Kidney capillary endothelial cell (primary cell): ENCODE measurements at regions not wholly inside any gene's neighbourhood (a gene's known extent, or its start where the extent isn't known, plus 50 kb on each side); places are given as distances from the start of the nearest gene placed in this dataset.
"Not testable (repeated sequence)": the region's sequence is repeated elsewhere in the genome, so short reads cannot be mapped to it uniquely, and the experiment has no call there.

Experiments
- DNase-seq: peaks from one replicate; pipeline ENCODE4 v3.0.0-alpha.2; 2018; ENCODE audit warnings: low spot score

DNA sequence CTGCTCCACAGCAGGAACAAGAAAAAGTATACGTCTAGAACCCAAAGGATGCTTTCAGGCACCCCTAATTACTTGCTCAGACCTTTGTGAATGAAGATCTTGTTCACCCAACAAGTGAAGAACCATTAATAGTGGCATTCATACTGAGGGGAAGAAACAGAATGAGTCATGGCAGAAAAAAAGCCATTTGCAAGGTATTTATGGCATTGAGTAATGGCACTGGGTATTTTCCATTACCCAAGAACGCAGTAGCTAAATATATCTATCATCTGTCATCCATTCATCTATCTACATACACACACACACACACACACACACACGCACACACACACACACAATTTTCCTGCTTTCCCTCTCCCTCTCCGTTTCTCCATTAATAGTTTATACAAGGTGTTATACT lies 56.4 kb upstream of the XIRP2 start:
- no peak for DNase-seq

- DNase-seq: no peak
Observed at GRCh38 chr2:166825914-166826313, 62.4 kb upstream of the XIRP2 start.

GRCh38 chr2:166814335-166814734 lies 73.9 kb upstream of the XIRP2 start:
- DNase-seq: no peak

- DNase-seq: no peak
Observed at GRCh38 chr2:166812166-166812891, 76.0 kb upstream of the XIRP2 start.

DNA sequence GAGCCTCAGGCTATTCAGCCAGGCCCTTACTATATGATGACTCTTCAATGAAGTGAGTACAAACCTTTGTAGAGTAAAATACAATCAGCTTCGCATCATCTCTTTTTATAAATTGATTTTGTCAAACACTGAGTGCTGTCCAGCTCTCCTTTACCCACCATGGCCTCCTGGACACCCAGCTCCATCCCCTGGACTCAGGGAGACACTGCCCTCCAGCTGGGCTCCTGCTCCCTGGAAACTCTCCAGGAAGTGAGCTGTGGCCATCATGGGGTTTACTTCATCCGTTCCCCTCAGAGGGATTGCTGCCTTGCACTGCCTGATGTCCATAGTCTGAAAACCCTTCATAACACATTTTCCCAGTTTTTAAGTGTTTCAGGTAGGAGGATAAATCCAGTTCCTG lies 82.5 kb upstream of the XIRP2 start:
- no peak for DNase-seq

GRCh38 chr2:166803373-166804000 lies 84.8 kb upstream of the XIRP2 start:
- DNase-seq: no peak

DNA sequence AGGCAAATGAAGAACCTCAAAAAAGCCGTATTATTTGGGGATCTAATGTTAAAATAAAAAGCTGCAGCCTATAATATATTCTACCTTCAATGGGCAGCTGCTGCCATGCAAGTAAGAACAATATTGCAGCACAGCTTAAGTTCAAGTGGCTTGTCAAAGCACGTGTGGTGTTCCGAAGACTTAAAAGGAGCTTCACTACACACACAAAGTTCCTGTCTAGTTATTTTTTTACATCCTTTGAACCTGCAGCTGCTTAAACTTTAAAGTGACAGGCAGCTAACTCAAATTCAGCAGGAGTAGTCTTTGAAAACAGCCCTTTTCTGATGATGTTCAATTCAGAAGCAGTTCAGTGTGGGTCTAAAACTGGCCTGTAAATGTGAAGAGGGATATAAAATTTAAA lies 85.8 kb upstream of the XIRP2 start:
- no peak for DNase-seq

DNA sequence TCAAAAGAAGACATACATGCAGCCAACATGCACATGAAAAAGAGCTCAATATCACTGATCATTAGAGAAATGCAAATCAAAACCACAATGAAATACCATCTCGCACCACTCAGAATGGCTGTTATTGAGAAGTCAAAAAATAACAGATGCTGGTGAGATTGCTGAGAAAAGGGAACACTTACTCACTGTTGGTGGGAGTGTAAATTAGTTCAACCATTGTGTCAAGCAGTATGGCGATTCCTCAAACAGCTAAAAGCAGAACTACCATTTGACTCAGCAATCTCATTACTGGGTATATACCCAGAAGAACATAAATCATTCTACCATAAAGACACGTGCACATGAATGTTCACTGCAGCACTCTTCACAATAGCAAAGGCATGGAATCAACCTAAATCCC lies 95.5 kb upstream of the XIRP2 start:
- DNase-seq: no peak

GRCh38 chr2:166786707-166787106 lies 101.6 kb upstream of the XIRP2 start:
- DNase-seq: no peak

- DNase-seq: no peak
Observed at GRCh38 chr2:166784296-166784946, 103.9 kb upstream of the XIRP2 start.

- DNase-seq: no peak
Observed at GRCh38 chr2:166775176-166775575, 113.1 kb upstream of the XIRP2 start.

GRCh38 chr2:166773308-166773949 lies 114.9 kb upstream of the XIRP2 start:
- no peak for DNase-seq

- no peak for DNase-seq
Observed at GRCh38 chr2:166768393-166769123, 119.7 kb upstream of the XIRP2 start.

DNA sequence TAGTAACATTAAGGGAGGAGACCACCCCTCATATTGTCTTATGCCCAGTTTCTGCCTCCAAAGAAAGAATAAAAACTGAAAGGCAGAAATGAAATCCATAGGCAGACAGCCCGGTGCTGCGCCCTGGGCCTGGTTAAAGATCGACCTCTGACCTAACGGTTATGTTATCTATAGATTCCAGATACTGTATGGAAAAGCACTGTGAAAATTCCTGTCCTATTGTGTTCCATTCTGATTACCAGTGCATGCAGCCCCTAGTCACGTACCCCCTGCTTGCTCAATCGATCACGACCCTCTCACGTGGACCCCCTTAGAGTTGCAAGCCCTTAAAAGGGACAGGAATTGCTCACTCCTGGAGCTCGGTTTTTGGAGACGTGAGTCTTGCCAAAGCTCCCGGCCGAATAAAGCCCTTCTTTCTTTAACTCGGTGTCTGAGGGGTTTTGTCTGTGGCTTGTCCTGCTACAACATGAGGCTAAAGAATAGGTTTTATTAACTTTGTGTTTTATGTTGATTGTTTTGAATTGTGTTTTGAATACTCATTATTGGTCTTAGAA lies 121.4 kb upstream of the XIRP2 start:
- DNase-seq: not testable (repeated sequence)

DNA sequence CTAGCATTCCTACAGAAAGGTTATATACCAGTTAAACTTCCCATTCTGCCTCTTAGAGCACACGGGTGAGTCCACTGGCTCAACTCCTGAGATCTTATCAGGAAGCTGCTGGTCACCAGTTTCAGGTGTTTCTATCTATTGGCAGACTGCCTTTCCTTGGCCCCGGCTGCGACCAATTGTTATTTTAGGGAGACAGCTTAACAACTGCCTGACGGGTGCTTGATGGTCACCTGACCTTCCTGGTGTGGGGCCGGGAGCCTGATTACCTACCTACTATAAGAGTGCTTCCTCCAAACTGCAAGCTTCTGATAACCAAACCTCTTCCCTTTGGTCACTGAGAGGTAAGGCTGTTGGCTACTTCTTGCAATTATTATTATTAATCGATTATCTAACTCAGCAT lies 122.1 kb upstream of the XIRP2 start:
- DNase-seq: no peak

GRCh38 chr2:166765141-166765540 lies 123.1 kb upstream of the XIRP2 start:
- DNase-seq: no peak

- no peak for DNase-seq
Observed at GRCh38 chr2:166764702-166765101, 123.6 kb upstream of the XIRP2 start.

DNA sequence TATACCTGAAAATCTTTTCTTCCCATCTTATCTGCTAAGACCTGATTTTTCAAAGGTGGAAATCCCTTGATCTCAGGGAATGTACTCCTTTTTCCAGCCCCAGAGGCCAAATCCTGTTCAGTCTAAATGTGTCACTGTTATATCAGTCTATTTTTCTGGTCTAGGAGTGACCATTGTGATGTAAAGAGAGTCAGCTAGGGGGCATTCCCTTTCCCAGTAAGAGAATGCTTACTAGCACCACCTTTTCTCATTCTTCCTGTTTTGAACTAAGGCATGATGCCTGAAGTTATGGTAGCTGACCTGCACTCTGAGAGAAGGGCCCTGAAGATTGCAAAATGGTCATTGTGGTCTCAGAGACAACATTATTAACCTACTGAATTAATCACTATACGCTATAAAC lies 124.1 kb upstream of the XIRP2 start:
- no peak for DNase-seq

- no peak for DNase-seq
Observed at GRCh38 chr2:166762746-166763145, 125.5 kb upstream of the XIRP2 start.

DNA sequence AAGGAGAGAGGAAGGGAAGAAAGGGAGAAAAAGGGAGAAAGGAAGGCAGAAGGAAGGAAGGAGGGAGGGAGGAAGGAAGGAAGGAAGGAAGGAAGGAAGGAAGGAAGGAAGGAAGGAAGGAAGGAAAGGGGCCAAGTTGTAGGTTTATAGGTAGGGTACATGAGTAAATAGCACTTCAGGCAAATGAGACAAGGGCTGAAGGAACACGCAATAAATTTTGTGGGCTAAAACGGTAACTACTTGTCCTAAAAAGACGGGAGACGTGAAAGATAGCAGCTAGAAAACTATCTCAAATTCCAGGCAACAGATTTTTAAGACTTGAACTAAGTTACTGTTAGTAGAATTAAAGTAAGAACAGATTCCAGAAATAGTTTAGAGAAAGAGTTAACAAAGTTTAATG lies 129.3 kb upstream of the XIRP2 start:
- no peak for DNase-seq

DNA sequence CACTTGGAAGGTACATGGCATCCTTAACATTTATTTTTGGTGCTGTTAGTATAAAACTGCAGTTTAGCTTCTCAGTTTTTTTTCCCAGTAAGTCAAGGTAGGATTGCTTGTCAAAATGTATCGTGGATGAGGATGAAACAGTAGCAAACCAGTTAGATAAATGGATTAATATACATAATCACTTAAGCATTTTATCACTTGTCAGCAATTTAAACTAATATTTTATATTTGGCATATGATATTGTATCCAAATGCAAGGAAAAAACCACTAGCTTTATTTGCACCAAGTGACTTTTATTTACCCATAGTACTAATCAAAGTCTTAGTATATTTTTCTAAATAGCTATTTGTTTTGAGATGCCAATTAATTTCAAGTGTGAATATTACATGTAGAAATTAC lies 137.7 kb upstream of the XIRP2 start:
- no peak for DNase-seq

- DNase-seq: not testable (repeated sequence)
Observed at GRCh38 chr2:166744117-166744516, 144.2 kb upstream of the XIRP2 start.
